CD1c-positive myeloid dendritic cell (primary cell): ENCODE measurements at regions not wholly inside any gene's neighbourhood (a gene's known extent, or its start where the extent isn't known, plus 50 kb on each side); places are given as distances from the start of the nearest gene placed in this dataset.

Experiments used
- DNase-seq: peaks from one replicate; pipeline ENCODE4 v3.0.0-alpha.2; 2016; ENCODE audit errors: extremely low spot score

GRCh38 chr13:40189898-40190630 is 476.4 kb downstream of the FOXO1 start:
- no peak for DNase-seq

- DNase-seq, result peak; percentile 32
These were observed 475.8 kb downstream of the FOXO1 start for GRCh38 chr13:40190641-40191100.

- DNase-seq, result no peak
These were observed 475.1 kb downstream of the FOXO1 start for GRCh38 chr13:40191186-40191980.

GRCh38 chr13:40192452-40192851 is 474.0 kb downstream of the FOXO1 start:
- DNase-seq, result no peak

GRCh38 chr13:40192858-40193257 is 473.6 kb downstream of the FOXO1 start:
- DNase-seq, result no peak

GRCh38 chr13:40193286-40194223 is 472.9 kb downstream of the FOXO1 start:
- DNase-seq, result no peak

- DNase-seq, result no peak
These were observed 472.1 kb downstream of the FOXO1 start for GRCh38 chr13:40194224-40194806.

- no peak for DNase-seq
These were observed 469.4 kb downstream of the FOXO1 start for GRCh38 chr13:40197049-40197448.

GRCh38 chr13:40197936-40198595 is 468.4 kb downstream of the FOXO1 start:
- no peak for DNase-seq

GRCh38 chr13:40200273-40200978 is 466.0 kb downstream of the FOXO1 start:
- peak; percentile 33 for DNase-seq

- DNase-seq, result peak; percentile 34
These were observed 462.2 kb downstream of the FOXO1 start for GRCh38 chr13:40204246-40204645.

- no peak for DNase-seq
These were observed 460.6 kb downstream of the FOXO1 start for GRCh38 chr13:40205771-40206240.

- DNase-seq, result peak; percentile 53
These were observed 460.0 kb downstream of the FOXO1 start for GRCh38 chr13:40206241-40207000.

- peak; percentile 70 for DNase-seq
These were observed 459.4 kb downstream of the FOXO1 start for GRCh38 chr13:40207001-40207478.

GRCh38 chr13:40208517-40208916 is 457.9 kb downstream of the FOXO1 start:
- DNase-seq, result no peak

- DNase-seq, result no peak
These were observed 455.4 kb downstream of the FOXO1 start for GRCh38 chr13:40210865-40211585.

GRCh38 chr13:40211586-40211968 is 454.9 kb downstream of the FOXO1 start:
- DNase-seq, result no peak

- no peak for DNase-seq
These were observed 452.7 kb downstream of the FOXO1 start for GRCh38 chr13:40213779-40214178.

GRCh38 chr13:40215311-40215710 is 451.1 kb downstream of the FOXO1 start:
- no peak for DNase-seq
